IPS-NIHi7 (cell line): ENCODE measurements at regions not wholly inside any gene's neighbourhood (a gene's known extent, or its start where the extent isn't known, plus 50 kb on each side); places are given as distances from the start of the nearest gene placed in this dataset.

Source experiments
- DNase-seq: peaks from one replicate; pipeline ENCODE4 v3.0.0; 2012; ENCODE audit warnings: mixed read lengths; ENCODE audit errors: extremely low spot score

- DNase-seq: no peak
Measured at GRCh38 chr1:170864876-170865538, 70.3 kb upstream of the MROH9 start.

GRCh38 chr1:170866646-170867045, 68.7 kb upstream of the MROH9 start:
- DNase-seq: no peak

GRCh38 chr1:170871868-170872267, 63.5 kb upstream of the MROH9 start:
- no peak for DNase-seq

GRCh38 chr1:170872663-170873062, 62.7 kb upstream of the MROH9 start:
- DNase-seq: no peak

GRCh38 chr1:170874671-170875070, 60.7 kb upstream of the MROH9 start:
- no peak for DNase-seq

- no peak for DNase-seq
Measured at GRCh38 chr1:170881268-170882265, 53.8 kb upstream of the MROH9 start.
